Fibroblast of lung (primary cell): ENCODE measurements at regions not wholly inside any gene's neighbourhood (a gene's known extent, or its start where the extent isn't known, plus 50 kb on each side); places are given as distances from the start of the nearest gene placed in this dataset.

Experiments
- EZH2 ChIP-seq: IDR thresholded peaks from 2 replicates; pipeline ENCODE4 v1.5.1; 2012; ENCODE audit warnings: low read length, control low read depth, mild to moderate bottlenecking; ENCODE audit errors: missing control alignments
- TF ChIP-seq, protein P1 (sequence below), 2 donors: IDR thresholded peaks in 1 of 2; conservative IDR thresholded peaks in 1 of 2; 1 replicate in 1 of 2; 2 replicates in 1 of 2; pipeline ENCODE4 v1.5.1; 2011 to 2012; ENCODE audit warnings: low read length in 2 of 2, control low read depth in 1 of 2, inconsistent platforms in 1 of 2, low read depth in 1 of 2, mild to moderate bottlenecking in 1 of 2

DNA sequence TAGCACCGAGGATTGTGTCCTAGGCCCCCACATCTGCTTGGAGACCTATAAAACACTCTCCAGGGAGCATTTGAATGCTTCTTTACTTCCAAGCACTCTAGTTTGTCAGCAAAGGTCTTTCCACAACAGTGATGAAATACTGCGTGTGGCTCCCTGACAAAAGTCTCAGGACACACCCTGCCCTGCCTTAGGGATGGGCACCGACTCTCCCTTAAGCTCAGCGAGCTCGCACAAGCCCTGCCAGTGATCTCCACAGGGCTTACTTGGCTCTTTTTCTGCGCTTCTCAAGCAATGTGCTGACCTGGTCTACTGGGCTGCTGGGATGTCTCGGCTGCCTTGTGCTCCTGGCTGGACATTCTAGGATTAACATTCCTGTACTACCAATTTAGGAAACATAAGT is 84.3 kb upstream of the MPP7 start:
- TF ChIP-seq, protein P1, sequence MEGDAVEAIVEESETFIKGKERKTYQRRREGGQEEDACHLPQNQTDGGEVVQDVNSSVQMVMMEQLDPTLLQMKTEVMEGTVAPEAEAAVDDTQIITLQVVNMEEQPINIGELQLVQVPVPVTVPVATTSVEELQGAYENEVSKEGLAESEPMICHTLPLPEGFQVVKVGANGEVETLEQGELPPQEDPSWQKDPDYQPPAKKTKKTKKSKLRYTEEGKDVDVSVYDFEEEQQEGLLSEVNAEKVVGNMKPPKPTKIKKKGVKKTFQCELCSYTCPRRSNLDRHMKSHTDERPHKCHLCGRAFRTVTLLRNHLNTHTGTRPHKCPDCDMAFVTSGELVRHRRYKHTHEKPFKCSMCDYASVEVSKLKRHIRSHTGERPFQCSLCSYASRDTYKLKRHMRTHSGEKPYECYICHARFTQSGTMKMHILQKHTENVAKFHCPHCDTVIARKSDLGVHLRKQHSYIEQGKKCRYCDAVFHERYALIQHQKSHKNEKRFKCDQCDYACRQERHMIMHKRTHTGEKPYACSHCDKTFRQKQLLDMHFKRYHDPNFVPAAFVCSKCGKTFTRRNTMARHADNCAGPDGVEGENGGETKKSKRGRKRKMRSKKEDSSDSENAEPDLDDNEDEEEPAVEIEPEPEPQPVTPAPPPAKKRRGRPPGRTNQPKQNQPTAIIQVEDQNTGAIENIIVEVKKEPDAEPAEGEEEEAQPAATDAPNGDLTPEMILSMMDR (conservative IDR thresholded peaks at IDR 0.05 in 1 of 2, IDR thresholded peaks at IDR 0.05 in 1 of 2; ENCODE audit: low read depth in 1 of 2, low read length in 2 of 2) = no peak
- no peak for TF ChIP-seq EZH2
